Liver (tissue), 3 donors: ENCODE measurements at regions not wholly inside any gene's neighbourhood (a gene's known extent, or its start where the extent isn't known, plus 50 kb on each side); places are given as distances from the start of the nearest gene placed in this dataset.

ENCODE experiments used
- CTCF ChIP-seq: fragments of 150-350 bp; IDR thresholded peaks from 2 replicates; pipeline ENCODE4 v1.5.1; 2017; ENCODE audit warnings: improper control_type of control experiment, low read depth, low read length; ENCODE audit not compliant: missing input control
- EGR1 ChIP-seq, 2 donors: IDR thresholded peaks; 2 replicates each; pipeline ENCODE4 v1.6.1; 2016 to 2018; ENCODE audit warnings: antibody characterized with exemption in 2 of 2, low read depth in 2 of 2
- HNF4G ChIP-seq: IDR thresholded peaks from 2 replicates; pipeline ENCODE4 v1.6.1; 2016; ENCODE audit warnings: antibody characterized with exemption
- NR2F2 ChIP-seq: IDR thresholded peaks from 2 replicates; pipeline ENCODE4 v1.6.1; 2016; ENCODE audit warnings: antibody characterized with exemption
- YY1 ChIP-seq: IDR thresholded peaks from 2 replicates; pipeline ENCODE4 v1.6.1; 2016; ENCODE audit warnings: antibody characterized with exemption, mild to moderate bottlenecking
- donor health status: healthy.
- donor health status: healthy.

GRCh38 chr16:86357950-86358349 lies 152.4 kb upstream of the FOXF1 start:
- TF ChIP-seq CTCF, result no peak
- TF ChIP-seq YY1, result no peak
- no peak for TF ChIP-seq NR2F2
- TF ChIP-seq HNF4G, result no peak
- no peak for TF ChIP-seq EGR1 (IDR thresholded peaks at IDR 0.05; ENCODE audit: low read depth in 2 of 2)
